ENCODE measurements at regions not wholly inside any gene's neighbourhood (a gene's known extent, or its start where the extent isn't known, plus 50 kb on each side); places are given as distances from the start of the nearest gene placed in this dataset.
"Not testable (repeated sequence)": the region's sequence is repeated elsewhere in the genome, so short reads cannot be mapped to it uniquely, and the experiment has no call there.

DNA sequence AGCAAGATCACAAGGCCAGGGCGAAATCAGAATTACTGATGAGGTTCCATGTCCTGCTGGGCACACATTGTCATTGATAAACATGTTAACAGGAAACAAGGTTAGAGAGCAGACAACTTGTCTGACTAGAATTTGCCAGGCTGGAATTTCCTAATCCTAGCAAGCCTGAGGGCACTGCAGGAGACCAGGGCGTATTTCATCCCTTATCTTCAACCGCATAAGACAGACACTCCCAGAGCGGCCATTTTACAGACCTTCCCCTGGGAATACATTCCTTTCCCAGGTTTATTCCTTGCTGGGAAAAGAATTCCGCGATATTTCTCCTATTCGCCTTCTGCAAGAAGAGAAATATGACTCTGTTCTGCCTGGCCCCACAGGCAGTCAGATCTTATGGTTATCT lies 290.9 kb upstream of the PROK2 start:
- H3K4me3 ChIP-seq (ENCODE audit: low read length); H3K27me3 ChIP-seq (ENCODE audit: insufficient read depth, low read length); H3K9me3 ChIP-seq (ENCODE audit: low read depth, low read length): not testable (repeated sequence)
- peaks cover 40% of the 10 kb centered on the region for H3K4me1 ChIP-seq (ENCODE audit: insufficient read depth, low read length)

DNA sequence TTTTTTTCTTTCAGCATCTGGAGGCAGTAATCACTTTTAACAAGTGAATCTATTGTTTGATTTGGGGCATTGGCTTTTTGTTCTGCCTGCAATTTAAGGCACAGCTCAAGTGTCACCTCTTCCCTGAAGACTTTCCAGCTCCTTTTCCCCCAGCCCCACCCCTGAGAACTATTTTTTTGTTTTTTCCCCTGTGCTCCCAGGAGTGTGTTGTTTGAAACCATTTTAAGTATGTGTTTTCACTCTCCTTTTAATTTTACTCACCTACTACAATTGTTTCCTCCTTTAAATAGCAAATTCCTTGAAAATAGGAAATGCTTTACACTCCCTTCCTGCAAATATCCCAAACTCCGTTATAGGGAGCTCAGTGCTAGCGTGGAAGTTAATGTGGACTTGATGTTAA lies 286.7 kb upstream of the PROK2 start:
- Histone ChIP-seq H3K9me3 (ENCODE audit: low read depth, low read length) (no peaks in the 10 kb centered on the region), H3K4me3 (ENCODE audit: low read length) (no peak overlapping the region), H3K27me3 (ENCODE audit: insufficient read depth, low read length) (peaks cover 4% of the 10 kb centered on the region), H3K4me1 (ENCODE audit: insufficient read depth, low read length) (no peaks in the 10 kb centered on the region)

GRCh38 chr3:72070005-72070404 lies 285.1 kb upstream of the PROK2 start:
- Histone ChIP-seq H3K27me3 (ENCODE audit: insufficient read depth, low read length) (peaks cover 4% of the 10 kb centered on the region), H3K9me3 (ENCODE audit: low read depth, low read length) (no peaks in the 10 kb centered on the region), H3K4me3 (ENCODE audit: low read length) (no peak overlapping the region), H3K4me1 (ENCODE audit: insufficient read depth, low read length) (no peaks in the 10 kb centered on the region)

GRCh38 chr3:72069543-72069942 lies 284.6 kb upstream of the PROK2 start:
- H3K9me3 ChIP-seq (ENCODE audit: low read depth, low read length): no peaks in the 10 kb centered on the region
- peaks cover 4% of the 10 kb centered on the region for H3K27me3 ChIP-seq (ENCODE audit: insufficient read depth, low read length)
- no peaks in the 10 kb centered on the region for H3K4me1 ChIP-seq (ENCODE audit: insufficient read depth, low read length)
- no peak overlapping the region for H3K4me3 ChIP-seq (ENCODE audit: low read length)

DNA sequence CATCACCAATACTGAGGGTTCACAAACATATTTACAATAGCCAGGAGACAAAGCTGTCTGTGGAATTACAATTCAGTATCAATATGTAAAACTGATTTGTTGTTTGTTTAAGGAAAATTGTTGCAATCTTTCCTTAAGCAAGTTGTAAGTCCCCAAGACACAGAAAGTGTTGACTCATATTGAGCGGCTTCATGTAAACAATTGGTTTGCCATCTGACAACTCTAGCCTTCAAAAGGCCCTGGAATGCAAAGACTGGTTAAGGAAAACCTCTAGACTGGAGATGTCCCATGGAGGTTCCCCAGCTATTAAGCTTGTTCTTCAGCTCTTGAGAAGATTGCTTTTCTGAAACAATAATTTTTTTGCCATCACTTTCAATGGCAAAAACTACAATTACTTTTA lies 283.7 kb upstream of the PROK2 start:
- H3K4me1 ChIP-seq (ENCODE audit: insufficient read depth, low read length): no peaks in the 10 kb centered on the region

GRCh38 chr3:72067721-72068120 lies 282.8 kb upstream of the PROK2 start:
- Histone ChIP-seq H3K27me3 (ENCODE audit: insufficient read depth, low read length) (no peaks in the 10 kb centered on the region), H3K4me3 (ENCODE audit: low read length) (no peak overlapping the region), H3K4me1 (ENCODE audit: insufficient read depth, low read length) (no peaks in the 10 kb centered on the region), H3K9me3 (ENCODE audit: low read depth, low read length) (no peaks in the 10 kb centered on the region)

More for the DNA sequence above, 283.7 kb upstream of the PROK2 start:
- H3K9me3 ChIP-seq (ENCODE audit: low read depth, low read length): no peaks in the 10 kb centered on the region
- no peak overlapping the region for H3K4me3 ChIP-seq (ENCODE audit: low read length)
- H3K27me3 ChIP-seq (ENCODE audit: insufficient read depth, low read length): peaks cover 3% of the 10 kb centered on the region

GRCh38 chr3:72065872-72066641 lies 281.1 kb upstream of the PROK2 start:
- H3K27me3 ChIP-seq (ENCODE audit: insufficient read depth, low read length): no peaks in the 10 kb centered on the region
- H3K4me3 ChIP-seq (ENCODE audit: low read length): no peak overlapping the region
- H3K4me1 ChIP-seq (ENCODE audit: insufficient read depth, low read length): no peaks in the 10 kb centered on the region
- H3K9me3 ChIP-seq (ENCODE audit: low read depth, low read length): no peaks in the 10 kb centered on the region

- no peaks in the 10 kb centered on the region for H3K4me1 ChIP-seq (ENCODE audit: insufficient read depth, low read length)
- H3K27me3 ChIP-seq (ENCODE audit: insufficient read depth, low read length): no peaks in the 10 kb centered on the region
- no peaks in the 10 kb centered on the region for H3K9me3 ChIP-seq (ENCODE audit: low read depth, low read length)
- H3K4me3 ChIP-seq (ENCODE audit: low read length): no peak overlapping the region
Measured at GRCh38 chr3:72065236-72065635, 280.3 kb upstream of the PROK2 start.

DNA sequence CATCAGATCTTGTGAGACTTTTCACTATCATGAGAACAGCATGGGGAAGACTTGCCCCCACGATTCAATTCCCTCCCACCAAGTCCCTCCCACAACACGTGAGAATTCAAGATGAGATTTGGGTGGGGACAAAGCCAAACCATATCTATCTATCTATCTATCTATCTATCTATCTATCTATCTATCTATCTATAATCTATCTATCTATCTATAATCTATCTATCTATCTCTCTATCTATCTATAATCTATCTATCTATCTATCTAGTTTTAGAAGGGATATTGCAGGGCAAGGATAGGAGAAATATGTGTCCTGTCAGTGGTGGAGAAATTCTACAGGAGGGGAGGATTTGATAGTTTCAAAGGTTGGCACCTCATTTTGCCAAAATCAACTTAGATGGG lies 279.8 kb upstream of the PROK2 start:
- not testable (repeated sequence) for H3K9me3 ChIP-seq (ENCODE audit: low read depth, low read length); H3K4me3 ChIP-seq (ENCODE audit: low read length); H3K4me1 ChIP-seq (ENCODE audit: insufficient read depth, low read length); H3K27me3 ChIP-seq (ENCODE audit: insufficient read depth, low read length)

GRCh38 chr3:72062017-72062416 lies 277.1 kb upstream of the PROK2 start:
- no peaks in the 10 kb centered on the region for H3K4me1 ChIP-seq (ENCODE audit: insufficient read depth, low read length)
- no peaks in the 10 kb centered on the region for H3K27me3 ChIP-seq (ENCODE audit: insufficient read depth, low read length)
- H3K9me3 ChIP-seq (ENCODE audit: low read depth, low read length): no peaks in the 10 kb centered on the region
- no peak overlapping the region for H3K4me3 ChIP-seq (ENCODE audit: low read length)

GRCh38 chr3:72060447-72061034 lies 275.6 kb upstream of the PROK2 start:
- no peaks in the 10 kb centered on the region for H3K4me1 ChIP-seq (ENCODE audit: insufficient read depth, low read length)
- H3K9me3 ChIP-seq (ENCODE audit: low read depth, low read length): no peaks in the 10 kb centered on the region
- no peak overlapping the region for H3K4me3 ChIP-seq (ENCODE audit: low read length)
- no peaks in the 10 kb centered on the region for H3K27me3 ChIP-seq (ENCODE audit: insufficient read depth, low read length)

DNA sequence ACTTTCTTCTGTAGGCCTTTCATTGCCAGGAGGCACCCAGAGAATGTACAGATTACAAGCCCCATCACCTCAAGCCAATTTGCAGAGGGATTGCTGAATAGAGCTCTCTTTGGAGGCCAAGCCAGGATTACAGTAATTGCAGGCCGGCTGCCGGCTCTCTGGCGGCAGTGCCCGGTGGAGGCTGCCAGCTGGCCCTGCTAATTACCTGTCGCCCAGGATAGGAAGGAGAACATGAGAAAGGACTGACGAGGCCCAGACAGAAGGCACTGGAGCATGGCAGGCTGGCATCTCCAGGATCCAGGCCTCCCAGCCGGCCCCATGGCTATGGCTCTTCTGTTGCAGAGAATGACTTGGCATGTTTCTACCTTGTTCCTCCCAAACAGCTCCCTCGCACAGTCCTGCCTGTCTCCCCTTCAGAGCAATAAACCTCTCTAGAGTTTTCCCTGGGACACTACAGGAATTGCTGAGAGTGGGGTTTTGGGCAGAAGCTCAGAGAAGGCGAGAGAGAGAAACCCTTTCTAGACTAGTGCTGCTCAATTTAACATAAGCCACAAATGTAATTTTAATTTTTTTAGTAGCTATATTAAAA lies 273.6 kb upstream of the PROK2 start:
- Histone ChIP-seq H3K4me3 (ENCODE audit: low read length) (no peak overlapping the region), H3K27me3 (ENCODE audit: insufficient read depth, low read length) (no peaks in the 10 kb centered on the region), H3K4me1 (ENCODE audit: insufficient read depth, low read length) (no peaks in the 10 kb centered on the region), H3K9me3 (ENCODE audit: low read depth, low read length) (no peaks in the 10 kb centered on the region)

GRCh38 chr3:72055436-72055835 lies 270.5 kb upstream of the PROK2 start:
- no peaks in the 10 kb centered on the region for H3K4me1 ChIP-seq (ENCODE audit: insufficient read depth, low read length)
- H3K27me3 ChIP-seq (ENCODE audit: insufficient read depth, low read length): no peaks in the 10 kb centered on the region
- no peaks in the 10 kb centered on the region for H3K9me3 ChIP-seq (ENCODE audit: low read depth, low read length)
- H3K4me3 ChIP-seq (ENCODE audit: low read length): no peak overlapping the region

DNA sequence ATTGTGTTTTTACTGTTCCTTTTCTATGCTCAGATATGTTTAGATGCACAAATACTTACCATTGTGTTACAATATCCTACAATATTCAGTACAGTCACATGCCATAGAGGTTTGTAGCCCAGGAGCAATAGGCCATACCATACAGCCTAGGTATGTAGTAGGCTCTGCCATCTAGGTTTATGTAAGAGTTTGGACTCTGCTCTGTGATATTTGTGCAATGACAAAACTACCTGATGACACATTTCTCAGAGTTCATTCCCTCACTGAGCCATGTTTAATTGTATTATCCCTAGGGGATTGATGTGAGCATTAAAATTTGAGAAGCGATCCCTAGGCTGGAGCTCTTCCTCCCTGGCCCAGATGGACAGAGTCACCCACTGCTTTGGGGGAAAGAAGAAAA lies 270.0 kb upstream of the PROK2 start:
- Histone ChIP-seq H3K4me1 (ENCODE audit: insufficient read depth, low read length) (no peaks in the 10 kb centered on the region), H3K9me3 (ENCODE audit: low read depth, low read length) (no peaks in the 10 kb centered on the region), H3K4me3 (ENCODE audit: low read length) (no peak overlapping the region), H3K27me3 (ENCODE audit: insufficient read depth, low read length) (no peaks in the 10 kb centered on the region)

GRCh38 chr3:72052841-72053409 lies 268.0 kb upstream of the PROK2 start:
- no peaks in the 10 kb centered on the region for H3K9me3 ChIP-seq (ENCODE audit: low read depth, low read length)
- no peaks in the 10 kb centered on the region for H3K27me3 ChIP-seq (ENCODE audit: insufficient read depth, low read length)
- peaks cover 13% of the 10 kb centered on the region for H3K4me1 ChIP-seq (ENCODE audit: insufficient read depth, low read length)
- no peak overlapping the region for H3K4me3 ChIP-seq (ENCODE audit: low read length)

All from mononuclear cell (primary cell).